HAP-1 (cell line): ENCODE measurements at regions not wholly inside any gene's neighbourhood (a gene's known extent, or its start where the extent isn't known, plus 50 kb on each side); places are given as distances from the start of the nearest gene placed in this dataset.

ENCODE experiments used
- DNase-seq, 2 experiments: peaks; one replicate each; pipeline ENCODE4 v3.0.0-alpha.2; 2016 to 2020; ENCODE audit warnings: low spot score in 2 of 2
- H3K27me3 ChIP-seq: fragments of 250-450 bp; sonication (Bioruptor Pico); 2 replicates; pipeline ENCODE4 v1.5.1; 2020; ENCODE audit warnings: low read depth, mild to moderate bottlenecking, moderate library complexity
- H3K36me3 ChIP-seq: fragments of 250-450 bp; sonication (Bioruptor Pico); replicated peaks from 2 replicates; pipeline ENCODE4 v1.5.1; 2020; ENCODE audit warnings: mild to moderate bottlenecking
- H3K4me1 ChIP-seq: fragments of 250-450 bp; sonication (Bioruptor Pico); 2 replicates; pipeline ENCODE4 v1.5.1; 2020; ENCODE audit warnings: mild to moderate bottlenecking
- H3K4me3 ChIP-seq: fragments of 250-450 bp; sonication (Bioruptor Pico); 2 replicates; pipeline ENCODE4 v1.5.1; 2020; ENCODE audit warnings: mild to moderate bottlenecking, moderate library complexity
- H3K9me3 ChIP-seq: fragments of 250-450 bp; sonication (Bioruptor Pico); 2 replicates; pipeline ENCODE4 v1.5.1; 2020; ENCODE audit warnings: mild to moderate bottlenecking, moderate library complexity
- in situ Hi-C: fragments of 300-500 bp; cut with MboI; formaldehyde crosslinking; loops from 3 replicates; pipeline ENCODE4 v1.14.3; 2020; ENCODE audit warnings: low sequenced_read_pairs, inconsistent platforms, mixed read lengths

- in situ Hi-C loops, result no loop called here
- DNase-seq, result no peak
- Histone ChIP-seq H3K4me3 (no peak overlapping the region), H3K36me3 (no peaks in the 10 kb centered on the region), H3K4me1 (no peaks in the 10 kb centered on the region), H3K9me3 (no peaks in the 10 kb centered on the region), H3K27me3 (no peaks in the 10 kb centered on the region)
Observed at GRCh38 chr15:95733931-95734330, 596.6 kb upstream of the NR2F2 start.

- Histone ChIP-seq H3K9me3 (no peaks in the 10 kb centered on the region), H3K4me3 (no peak overlapping the region), H3K27me3 (no peaks in the 10 kb centered on the region), H3K4me1 (no peaks in the 10 kb centered on the region), H3K36me3 (no peaks in the 10 kb centered on the region)
- in situ Hi-C loops, result no loop called here
- DNase-seq, result no peak
Observed at GRCh38 chr15:95734422-95735316, 595.8 kb upstream of the NR2F2 start.

GRCh38 chr15:95737060-95737459, 593.4 kb upstream of the NR2F2 start:
- no peak for DNase-seq
- no peaks in the 10 kb centered on the region for H3K9me3 ChIP-seq
- in situ Hi-C loops, result no loop called here
- no peaks in the 10 kb centered on the region for H3K36me3 ChIP-seq
- no peaks in the 10 kb centered on the region for H3K4me1 ChIP-seq
- H3K4me3 ChIP-seq, result no peak overlapping the region
- no peaks in the 10 kb centered on the region for H3K27me3 ChIP-seq

GRCh38 chr15:95739131-95739530, 591.4 kb upstream of the NR2F2 start:
- in situ Hi-C loops, result no loop called here
- no peak for DNase-seq
- no peaks in the 10 kb centered on the region for H3K36me3 ChIP-seq
- no peaks in the 10 kb centered on the region for H3K9me3 ChIP-seq
- H3K4me1 ChIP-seq, result no peaks in the 10 kb centered on the region
- H3K4me3 ChIP-seq, result no peak overlapping the region
- no peaks in the 10 kb centered on the region for H3K27me3 ChIP-seq

- Histone ChIP-seq H3K27me3 (no peaks in the 10 kb centered on the region), H3K4me3 (no peak overlapping the region), H3K36me3 (no peaks in the 10 kb centered on the region), H3K9me3 (no peaks in the 10 kb centered on the region), H3K4me1 (no peaks in the 10 kb centered on the region)
- in situ Hi-C loops, result no loop called here
- no peak for DNase-seq
Observed at GRCh38 chr15:95741830-95742229, 588.7 kb upstream of the NR2F2 start.

GRCh38 chr15:95742256-95742655, 588.2 kb upstream of the NR2F2 start:
- in situ Hi-C loops, result no loop called here
- no peak for DNase-seq
- no peaks in the 10 kb centered on the region for H3K27me3 ChIP-seq
- H3K36me3 ChIP-seq, result no peaks in the 10 kb centered on the region
- H3K9me3 ChIP-seq, result no peaks in the 10 kb centered on the region
- no peaks in the 10 kb centered on the region for H3K4me1 ChIP-seq
- H3K4me3 ChIP-seq, result no peak overlapping the region

- Histone ChIP-seq H3K27me3 (no peaks in the 10 kb centered on the region), H3K4me1 (no peaks in the 10 kb centered on the region; the same call in 1 of the 2 replicates), H3K9me3 (no peaks in the 10 kb centered on the region), H3K4me3 (no peak overlapping the region), H3K36me3 (no peaks in the 10 kb centered on the region)
- DNase-seq, result peak in 1 of 2 experiments; percentile 25
- in situ Hi-C loops, result no loop called here
Observed at GRCh38 chr15:95742836-95743235, 587.7 kb upstream of the NR2F2 start.

GRCh38 chr15:95757171-95757570, 573.3 kb upstream of the NR2F2 start:
- no peaks in the 10 kb centered on the region for H3K36me3 ChIP-seq
- H3K27me3 ChIP-seq, result no peaks in the 10 kb centered on the region
- H3K4me1 ChIP-seq, result peaks cover 12% of the 10 kb centered on the region
- H3K4me3 ChIP-seq, result no peak overlapping the region
- no peak for DNase-seq
- H3K9me3 ChIP-seq, result no peaks in the 10 kb centered on the region
- in situ Hi-C loops, result no loop called here

GRCh38 chr15:95758451-95758850, 572.0 kb upstream of the NR2F2 start:
- H3K9me3 ChIP-seq, result no peaks in the 10 kb centered on the region
- no peaks in the 10 kb centered on the region for H3K36me3 ChIP-seq
- peaks cover 13% of the 10 kb centered on the region for H3K4me1 ChIP-seq
- H3K4me3 ChIP-seq, result no peak overlapping the region
- DNase-seq, result no peak
- in situ Hi-C loops, result no loop called here
- no peaks in the 10 kb centered on the region for H3K27me3 ChIP-seq

GRCh38 chr15:95758851-95759250, 571.6 kb upstream of the NR2F2 start:
- Histone ChIP-seq H3K4me3 (no peak overlapping the region), H3K27me3 (no peaks in the 10 kb centered on the region), H3K4me1 (peaks cover 13% of the 10 kb centered on the region), H3K36me3 (no peaks in the 10 kb centered on the region), H3K9me3 (no peaks in the 10 kb centered on the region)
- in situ Hi-C loops, result no loop called here
- DNase-seq, result no peak

- no peaks in the 10 kb centered on the region for H3K36me3 ChIP-seq
- peak; percentile 17 to 38 for DNase-seq
- peaks cover 13% of the 10 kb centered on the region for H3K4me1 ChIP-seq
- no peak overlapping the region for H3K4me3 ChIP-seq
- no peaks in the 10 kb centered on the region for H3K9me3 ChIP-seq
- H3K27me3 ChIP-seq, result no peaks in the 10 kb centered on the region
- in situ Hi-C loops, result no loop called here
Observed at GRCh38 chr15:95760508-95760907, 570.0 kb upstream of the NR2F2 start.

- peaks cover 13% of the 10 kb centered on the region for H3K4me1 ChIP-seq
- no peaks in the 10 kb centered on the region for H3K27me3 ChIP-seq
- DNase-seq, result peak; percentile 44 to 62
- H3K9me3 ChIP-seq, result no peaks in the 10 kb centered on the region
- in situ Hi-C loops, result no loop called here
- H3K4me3 ChIP-seq, result no peak overlapping the region
- H3K36me3 ChIP-seq, result no peaks in the 10 kb centered on the region
Observed at GRCh38 chr15:95761501-95762165, 568.9 kb upstream of the NR2F2 start.

- H3K4me3 ChIP-seq, result no peak overlapping the region
- no peaks in the 10 kb centered on the region for H3K27me3 ChIP-seq
- H3K9me3 ChIP-seq, result no peaks in the 10 kb centered on the region
- DNase-seq, result no peak
- peaks cover 13% of the 10 kb centered on the region for H3K4me1 ChIP-seq
- in situ Hi-C loops, result no loop called here
- no peaks in the 10 kb centered on the region for H3K36me3 ChIP-seq
Observed at GRCh38 chr15:95763426-95763825, 567.1 kb upstream of the NR2F2 start.

GRCh38 chr15:95765161-95765560, 565.3 kb upstream of the NR2F2 start:
- no peaks in the 10 kb centered on the region for H3K9me3 ChIP-seq
- H3K27me3 ChIP-seq, result no peaks in the 10 kb centered on the region
- peaks cover 13% of the 10 kb centered on the region for H3K4me1 ChIP-seq
- H3K4me3 ChIP-seq, result no peak overlapping the region
- in situ Hi-C loops, result no loop called here
- no peaks in the 10 kb centered on the region for H3K36me3 ChIP-seq
- no peak for DNase-seq
